CD14-positive monocyte (primary cell): ENCODE measurements at regions not wholly inside any gene's neighbourhood (a gene's known extent, or its start where the extent isn't known, plus 50 kb on each side); places are given as distances from the start of the nearest gene placed in this dataset.

Experiments
- DNase-seq, 3 donors: peaks; one replicate each; pipeline ENCODE4 v3.0.0-alpha.2; 2011 to 2022
- H2AFZ ChIP-seq: 2 replicates; pipeline ENCODE4 v1.6.0; 2012; ENCODE audit warnings: mild to moderate bottlenecking, low read depth, low read length, inconsistent platforms; ENCODE audit not compliant: insufficient read depth, poor library complexity, severe bottlenecking
- H3K27ac ChIP-seq, 2 donors: 1 replicate in 1 of 2; 2 replicates in 1 of 2; pipeline ENCODE4 v1.5.1; 2012 to 2013; ENCODE audit warnings: low read length in 2 of 2, control low read depth in 1 of 2, inconsistent platforms in 1 of 2, low read depth in 1 of 2, mild to moderate bottlenecking in 1 of 2
- H3K27me3 ChIP-seq, 2 donors: one replicate each; pipeline versions ENCODE4 v1.6.0 to v1.6.1; 2011 to 2013; ENCODE audit warnings: low read length in 2 of 2; ENCODE audit not compliant: control insufficient read depth in 2 of 2, insufficient read depth in 2 of 2
- H3K36me3 ChIP-seq, 2 donors: replicated peaks in 1 of 2; 1 replicate in 1 of 2; 2 replicates in 1 of 2; pipeline versions ENCODE4 v1.5.1 to v1.6.1; 2012 to 2013; ENCODE audit warnings: low read length in 2 of 2, control low read depth in 1 of 2, inconsistent platforms in 1 of 2, mild to moderate bottlenecking in 1 of 2; ENCODE audit not compliant: insufficient read depth in 2 of 2, control insufficient read depth in 1 of 2
- H3K4me1 ChIP-seq, 2 donors: 1 replicate in 1 of 2; 2 replicates in 1 of 2; pipeline versions ENCODE4 v1.5.1 to v1.6.1; 2012 to 2013; ENCODE audit warnings: low read length in 2 of 2, control low read depth in 1 of 2, inconsistent platforms in 1 of 2, mild to moderate bottlenecking in 1 of 2, moderate library complexity in 1 of 2; ENCODE audit not compliant: insufficient read depth in 2 of 2, control insufficient read depth in 1 of 2
- H3K4me2 ChIP-seq: replicated peaks from 2 replicates; pipeline ENCODE3; 2012; ENCODE audit warnings: low read length, moderate library complexity, mild to moderate bottlenecking; ENCODE audit not compliant: poor library complexity, severe bottlenecking; ENCODE audit errors: extremely low read depth
- H3K4me3 ChIP-seq, 3 experiments: fragments of 200-600 bp in 1 of 3; sonication (generic) in 1 of 3; replicated peaks in 1 of 3; 1 replicate in 2 of 3; 2 replicates in 1 of 3; pipeline ENCODE4 v1.5.1; 2011 to 2013; ENCODE audit warnings: low read length in 3 of 3, mild to moderate bottlenecking in 3 of 3, control low read depth in 2 of 3, low read depth in 2 of 3, inconsistent platforms in 1 of 3, moderate library complexity in 1 of 3
- H3K79me2 ChIP-seq: 2 replicates; pipeline ENCODE4 v1.6.0; 2012; ENCODE audit warnings: mild to moderate bottlenecking, control low read depth, inconsistent platforms, low read length, moderate library complexity; ENCODE audit not compliant: insufficient read depth
- H3K9ac ChIP-seq: 2 replicates; pipeline ENCODE4 v1.6.0; 2017; ENCODE audit warnings: low read length, mild to moderate bottlenecking; ENCODE audit not compliant: insufficient read depth, poor library complexity, severe bottlenecking
- H3K9me3 ChIP-seq, 2 donors: replicated peaks in 1 of 2; 1 replicate in 1 of 2; 2 replicates in 1 of 2; pipeline versions ENCODE4 v1.5.1 to v1.6.1; 2012 to 2013; ENCODE audit warnings: low read length in 2 of 2, control low read depth in 1 of 2; ENCODE audit not compliant: control insufficient read depth in 1 of 2, insufficient read depth in 1 of 2
- H4K20me1 ChIP-seq: 2 replicates; pipeline ENCODE4 v1.6.0; 2012; ENCODE audit warnings: mild to moderate bottlenecking, low read length, control low read depth, moderate library complexity; ENCODE audit not compliant: insufficient read depth
- H3K27ac Mint-ChIP-seq, 7 donors: one replicate each; pipeline ENCODE4 v1.8.0; 2020; ENCODE audit warnings: mild to moderate bottlenecking in 7 of 7, mixed read lengths in 7 of 7, moderate library complexity in 6 of 7, inconsistent platforms in 2 of 7
- H3K27me3 Mint-ChIP-seq, 3 donors: one replicate each; pipeline ENCODE4 v1.8.0; 2021 to 2022; ENCODE audit warnings: low read depth in 3 of 3, mild to moderate bottlenecking in 3 of 3, mixed read lengths in 3 of 3, moderate library complexity in 3 of 3, inconsistent platforms in 1 of 3
- H3K36me3 Mint-ChIP-seq, 2 donors: one replicate each; pipeline ENCODE4 v1.8.0; 2020; ENCODE audit warnings: mixed read lengths in 2 of 2, inconsistent platforms in 1 of 2, mild to moderate bottlenecking in 1 of 2
- H3K4me1 Mint-ChIP-seq: one replicate; pipeline ENCODE4 v1.8.0; 2020; ENCODE audit warnings: mild to moderate bottlenecking, mixed read lengths
- H3K4me3 Mint-ChIP-seq, 2 donors: one replicate each; pipeline ENCODE4 v1.8.0; 2020; ENCODE audit warnings: mild to moderate bottlenecking in 2 of 2, mixed read lengths in 2 of 2, moderate library complexity in 1 of 2
- H3K9me3 Mint-ChIP-seq, 7 donors: one replicate each; pipeline ENCODE4 v1.8.0; 2020 to 2022; ENCODE audit warnings: mixed read lengths in 7 of 7, mild to moderate bottlenecking in 6 of 7, moderate library complexity in 6 of 7, inconsistent platforms in 2 of 7
- CTCF ChIP-seq: fragments of 200-600 bp; IDR thresholded peaks from one replicate; pipeline ENCODE4 v1.8.0; 2022; ENCODE audit warnings: antibody characterized with exemption, mild to moderate bottlenecking
- WGBS: methylation state at CpG from one replicate; pipeline ENCODE4 v1.1.5; 2013; ENCODE audit warnings: missing lambda C conversion rate; ENCODE audit not compliant: insufficient coverage; 5-methylcytosine and 5-hydroxymethylcytosine counted together
- intact Hi-C, 2 donors: fragments of 100-400 bp; cut with micrococcal nuclease; formaldehyde crosslinking; loops; one replicate each; pipeline versions ENCODE4 v1.15.0 to v1.15.1; 2023

- H3K9me3 Mint-ChIP-seq, result peaks cover 0 to 10% (median 2%) of the 10 kb centered on the region in 7 donors
- no peak overlapping the region for H3K4me3 ChIP-seq
- H3K4me1 Mint-ChIP-seq, result no peaks in the 10 kb centered on the region
These were observed 214.5 kb upstream of the IGF1 start for GRCh38 chr12:102694903-102695302.

GRCh38 chr12:102691773-102692555, 211.6 kb upstream of the IGF1 start:
- no peaks in the 10 kb centered on the region for H3K27me3 ChIP-seq
- H3K9me3 ChIP-seq, result peaks cover 0 to 11% of the 10 kb centered on the region in 2 donors
- intact Hi-C loops, result no loop called here
- Mint-ChIP-seq H3K27me3 (peaks cover 2 to 9% (median 3%) of the 10 kb centered on the region in 3 donors), H3K27ac (no peak overlapping the region), H3K4me3 (no peak overlapping the region), H3K4me1 (no peaks in the 10 kb centered on the region), H3K36me3 (no peaks in the 10 kb centered on the region), H3K9me3 (peaks cover 0 to 11% (median 2%) of the 10 kb centered on the region in 7 donors)
- no peak overlapping the region for H2AFZ ChIP-seq
- no peaks in the 10 kb centered on the region for H4K20me1 ChIP-seq
- no peak overlapping the region for H3K4me2 ChIP-seq
- DNase-seq, result no peak
- no peak overlapping the region for H3K27ac ChIP-seq
- no peaks in the 10 kb centered on the region for H3K79me2 ChIP-seq
- no peak for TF ChIP-seq CTCF
- no peak overlapping the region for H3K9ac ChIP-seq
- no peaks in the 10 kb centered on the region for H3K4me1 ChIP-seq
- WGBS, result no CpG with 5 or more reads among the region's 1 CpG
- no peaks in the 10 kb centered on the region for H3K36me3 ChIP-seq
- H3K4me3 ChIP-seq, result no peak overlapping the region

More at GRCh38 chr12:102694903-102695302, 214.5 kb upstream of the IGF1 start:
- 100% methylated on average over 2 of the region's 2 CpGs for WGBS
- Histone ChIP-seq H2AFZ (no peak overlapping the region), H3K4me1 (no peaks in the 10 kb centered on the region), H3K27me3 (no peaks in the 10 kb centered on the region), H3K36me3 (no peaks in the 10 kb centered on the region), H3K9ac (no peak overlapping the region), H3K27ac (no peak overlapping the region), H3K9me3 (peaks cover 0 to 11% of the 10 kb centered on the region in 2 donors), H4K20me1 (no peaks in the 10 kb centered on the region), H3K4me2 (no peak overlapping the region), H3K79me2 (no peaks in the 10 kb centered on the region)
- H3K27me3 Mint-ChIP-seq, result peaks cover 1 to 15% (median 3%) of the 10 kb centered on the region in 3 donors
- no peak overlapping the region for H3K27ac Mint-ChIP-seq
- H3K4me3 Mint-ChIP-seq, result no peak overlapping the region
- no peak for TF ChIP-seq CTCF
- no peaks in the 10 kb centered on the region for H3K36me3 Mint-ChIP-seq
- intact Hi-C loops, result no loop called here
- no peak for DNase-seq
